CD4-positive, alpha-beta T cell (primary cell): ENCODE measurements at regions not wholly inside any gene's neighbourhood (a gene's known extent, or its start where the extent isn't known, plus 50 kb on each side); places are given as distances from the start of the nearest gene placed in this dataset.

Experiments
- ATAC-seq: fragments of 200-7000 bp; cut with Tn5 transposase; one replicate; pipeline ENCODE4 v1.10.0; 2022; ENCODE audit warnings: mild to moderate bottlenecking; ENCODE audit not compliant: poor library complexity
- CTCF ChIA-PET: fragments of 350-600 bp; sonication (Branson Sonifier 250); formaldehyde crosslinking; loops from one replicate; lab custom pipeline; 2021; ENCODE audit warnings: antibody characterized with exemption, inconsistent platforms; lab: Charles Lee
- POLR2A ChIA-PET: fragments of 350-600 bp; sonication (Branson Sonifier 250); formaldehyde crosslinking; loops from one replicate; lab custom pipeline; 2021; ENCODE audit warnings: antibody characterized with exemption, inconsistent platforms; lab: Charles Lee
- DNase-seq, 14 experiments: peaks; one replicate each; pipeline ENCODE4 v3.0.0-alpha.2; 2013 to 2020; ENCODE audit warnings: mixed read lengths in 2 of 14
- H3K27ac ChIP-seq, 2 donors: one replicate each; pipeline versions ENCODE4 v1.5.1 to v1.7.0; 2013; ENCODE audit warnings: low read length in 2 of 2, low read depth in 1 of 2, mild to moderate bottlenecking in 1 of 2
- H3K27me3 ChIP-seq, 2 experiments: 1 replicate in 1 of 2; 2 replicates in 1 of 2; pipeline versions ENCODE4 v1.6.1 to v1.7.0; 2013; ENCODE audit warnings: low read length in 2 of 2, control low read depth in 1 of 2, mild to moderate bottlenecking in 1 of 2, moderate library complexity in 1 of 2; ENCODE audit not compliant: insufficient read depth in 2 of 2, control insufficient read depth in 1 of 2
- H3K36me3 ChIP-seq: one replicate; pipeline ENCODE4 v1.6.1; 2013; ENCODE audit warnings: low read length, control low read depth; ENCODE audit not compliant: insufficient read depth
- H3K4me1 ChIP-seq: one replicate; pipeline ENCODE4 v1.6.1; 2013; ENCODE audit warnings: low read length, control low read depth; ENCODE audit not compliant: insufficient read depth
- H3K4me3 ChIP-seq: one replicate; pipeline ENCODE4 v1.5.1; 2013; ENCODE audit warnings: mild to moderate bottlenecking, low read length, moderate library complexity
- H3K9me3 ChIP-seq, 2 experiments: 1 replicate in 1 of 2; 2 replicates in 1 of 2; pipeline versions ENCODE4 v1.6.1 to v1.7.0; 2013; ENCODE audit warnings: low read length in 2 of 2, mild to moderate bottlenecking in 2 of 2, control low read depth in 1 of 2, moderate library complexity in 1 of 2; ENCODE audit not compliant: control insufficient read depth in 1 of 2, insufficient read depth in 1 of 2
- H3K27ac Mint-ChIP-seq: one replicate; pipeline ENCODE4 v1.8.0; 2020; ENCODE audit warnings: mixed read lengths
- H3K27me3 Mint-ChIP-seq: one replicate; pipeline ENCODE4 v1.8.0; 2021; ENCODE audit warnings: mixed read lengths
- H3K36me3 Mint-ChIP-seq: one replicate; pipeline ENCODE4 v1.8.0; 2021; ENCODE audit warnings: low read depth, mixed read lengths
- H3K4me1 Mint-ChIP-seq: one replicate; pipeline ENCODE4 v1.8.0; 2021; ENCODE audit warnings: low read depth, mixed read lengths
- H3K4me3 Mint-ChIP-seq: one replicate; pipeline ENCODE4 v1.8.0; 2020; ENCODE audit warnings: mild to moderate bottlenecking, mixed read lengths
- H3K9me3 Mint-ChIP-seq: one replicate; pipeline ENCODE4 v1.8.0; 2020; ENCODE audit warnings: mixed read lengths
- CTCF ChIP-seq: fragments of 200-600 bp; IDR thresholded peaks from one replicate; pipeline ENCODE4 v1.8.0; 2022; ENCODE audit warnings: antibody characterized with exemption, mild to moderate bottlenecking
- intact Hi-C, 2 experiments: fragments of 100-400 bp; cut with DNase I in 1 of 2; cut with micrococcal nuclease in 1 of 2; formaldehyde crosslinking; loops; one replicate each; pipeline versions ENCODE4 v1.15.1 to v1.9.0; 2023 to 2025; cut with DNase I, micrococcal nuclease

GRCh38 chr16:75899163-75899562 lies 172.9 kb upstream of the CPHXL start:
- ChIA-PET POLR2A (no interaction called here), CTCF (no interaction called here)
- H3K9me3 ChIP-seq: no peaks in the 10 kb centered on the region
- Mint-ChIP-seq H3K4me1 (no peaks in the 10 kb centered on the region), H3K9me3 (no peaks in the 10 kb centered on the region), H3K27ac (no peak overlapping the region), H3K4me3 (no peak overlapping the region), H3K36me3 (no peaks in the 10 kb centered on the region), H3K27me3 (no peaks in the 10 kb centered on the region)
- no peaks in the 10 kb centered on the region for H3K4me1 ChIP-seq
- no peaks in the 10 kb centered on the region for H3K27me3 ChIP-seq
- ATAC-seq (no peak), DNase-seq (no peak)
- no peak overlapping the region for H3K27ac ChIP-seq
- TF ChIP-seq CTCF: no peak
- no peak overlapping the region for H3K4me3 ChIP-seq
- no peaks in the 10 kb centered on the region for H3K36me3 ChIP-seq
- intact Hi-C loops: no loop called here

GRCh38 chr16:75908331-75909117 lies 182.2 kb upstream of the CPHXL start:
- H3K27me3 Mint-ChIP-seq: peaks cover 19% of the 10 kb centered on the region
- TF ChIP-seq CTCF: no peak
- no peaks in the 10 kb centered on the region for H3K4me1 ChIP-seq
- DNase-seq (no peak), ATAC-seq (no peak)
- H3K4me1 Mint-ChIP-seq: no peaks in the 10 kb centered on the region
- no peak overlapping the region for H3K27ac Mint-ChIP-seq
- H3K9me3 Mint-ChIP-seq: no peaks in the 10 kb centered on the region
- no peak overlapping the region for H3K4me3 Mint-ChIP-seq
- H3K36me3 ChIP-seq: no peaks in the 10 kb centered on the region
- intact Hi-C loops: no loop called here
- no peaks in the 10 kb centered on the region for H3K36me3 Mint-ChIP-seq
- H3K27ac ChIP-seq: no peak overlapping the region
- H3K27me3 ChIP-seq: no peaks in the 10 kb centered on the region
- ChIA-PET POLR2A (no interaction called here), CTCF (no interaction called here)
- H3K4me3 ChIP-seq: no peak overlapping the region
- no peaks in the 10 kb centered on the region for H3K9me3 ChIP-seq

GRCh38 chr16:75909746-75910145 lies 183.5 kb upstream of the CPHXL start:
- Mint-ChIP-seq H3K9me3 (no peaks in the 10 kb centered on the region), H3K4me1 (no peaks in the 10 kb centered on the region), H3K27me3 (peaks cover 23% of the 10 kb centered on the region), H3K4me3 (no peak overlapping the region), H3K27ac (no peak overlapping the region), H3K36me3 (no peaks in the 10 kb centered on the region)
- no peak overlapping the region for H3K4me3 ChIP-seq
- no peaks in the 10 kb centered on the region for H3K4me1 ChIP-seq
- H3K27ac ChIP-seq: no peak overlapping the region
- H3K27me3 ChIP-seq: no peaks in the 10 kb centered on the region
- POLR2A ChIA-PET: no interaction called here
- no peak for TF ChIP-seq CTCF
- no peak for ATAC-seq
- peak in 1 of 14 experiments; percentile 1 for DNase-seq
- intact Hi-C loops: no loop called here
- H3K9me3 ChIP-seq: no peaks in the 10 kb centered on the region
- H3K36me3 ChIP-seq: no peaks in the 10 kb centered on the region
- CTCF ChIA-PET: no interaction called here
